NCI-H82 (cell line): ENCODE measurements at regions not wholly inside any gene's neighbourhood (a gene's known extent, or its start where the extent isn't known, plus 50 kb on each side); places are given as distances from the start of the nearest gene placed in this dataset.
"Not testable (repeated sequence)": the region's sequence is repeated elsewhere in the genome, so short reads cannot be mapped to it uniquely, and the experiment has no call there.

Experiments
- DNase-seq: peaks from one replicate; lab custom pipeline; 2025; lab: John Stamatoyannopoulos, UW

GRCh38 chr4:165548702-165549101, 169.9 kb downstream of the CPE start:
- DNase-seq, result no peak

- DNase-seq, result no peak
Observed at GRCh38 chr4:165553221-165553810, 174.5 kb downstream of the CPE start.

- no peak for DNase-seq
Observed at GRCh38 chr4:165555302-165555701, 176.5 kb downstream of the CPE start.

- DNase-seq, result no peak
Observed at GRCh38 chr4:165556383-165556782, 177.6 kb downstream of the CPE start.

GRCh38 chr4:165560941-165561340, 182.1 kb downstream of the CPE start:
- no peak for DNase-seq

- DNase-seq, result no peak
Observed at GRCh38 chr4:165563851-165564250, 185.0 kb downstream of the CPE start.

GRCh38 chr4:165569031-165569430, 190.2 kb downstream of the CPE start:
- no peak for DNase-seq

- not testable (repeated sequence) for DNase-seq
Observed at GRCh38 chr4:165571476-165571875, 192.7 kb downstream of the CPE start.

GRCh38 chr4:165580351-165580905, 201.6 kb downstream of the CPE start:
- DNase-seq, result peak; percentile 23

GRCh38 chr4:165583341-165583740, 204.5 kb downstream of the CPE start:
- no peak for DNase-seq

- no peak for DNase-seq
Observed at GRCh38 chr4:165584916-165585315, 206.1 kb downstream of the CPE start.

- DNase-seq, result peak; percentile 65
Observed at GRCh38 chr4:165588534-165589315, 209.9 kb downstream of the CPE start.

GRCh38 chr4:165592386-165592785, 213.6 kb downstream of the CPE start:
- DNase-seq, result no peak

GRCh38 chr4:165597581-165598480, 219.0 kb downstream of the CPE start:
- no peak for DNase-seq

GRCh38 chr4:165600959-165601683, 222.3 kb downstream of the CPE start:
- no peak for DNase-seq

GRCh38 chr4:165602621-165603020, 223.8 kb downstream of the CPE start:
- DNase-seq, result no peak

GRCh38 chr4:165604181-165604580, 225.4 kb downstream of the CPE start:
- DNase-seq, result peak; percentile 66

GRCh38 chr4:165605811-165606210, 227.0 kb downstream of the CPE start:
- DNase-seq, result no peak

- no peak for DNase-seq
Observed at GRCh38 chr4:165606465-165607205, 227.8 kb downstream of the CPE start.

GRCh38 chr4:165609653-165610052, 230.8 kb downstream of the CPE start:
- DNase-seq, result no peak
